ENCODE measurements at regions not wholly inside any gene's neighbourhood (a gene's known extent, or its start where the extent isn't known, plus 50 kb on each side); places are given as distances from the start of the nearest gene placed in this dataset.

- no peak for TF ChIP-seq CTCF (IDR thresholded peaks at IDR 0.05)
- no peak for TF ChIP-seq POLR2A (IDR thresholded peaks at IDR 0.05)
Measured at GRCh38 chr7:132647311-132647710, 71.0 kb upstream of the PLXNA4 start.

Measured in heart left ventricle (tissue), 13 donors.